Upper lobe of left lung (tissue), 4 donors: ENCODE measurements at regions not wholly inside any gene's neighbourhood (a gene's known extent, or its start where the extent isn't known, plus 50 kb on each side); places are given as distances from the start of the nearest gene placed in this dataset.

Experiments used
- CTCF ChIP-seq, 6 experiments: fragments of 450-650 bp in 4 of 6; fragments of 200-600 bp in 2 of 6; sonication (generic) in 2 of 6; IDR thresholded peaks; one replicate each; pipeline ENCODE4 v1.5.1; 2016 to 2019; ENCODE audit warnings: antibody characterized with exemption in 6 of 6
- POLR2A ChIP-seq, 4 donors: fragments of 450-650 bp; IDR thresholded peaks; one replicate each; pipeline ENCODE4 v1.5.1; 2016 to 2017; ENCODE audit warnings: antibody characterized with exemption in 4 of 4, mild to moderate bottlenecking in 2 of 4
- POLR2AphosphoS5 ChIP-seq, 2 donors: sonication (generic); formaldehyde crosslinking; IDR thresholded peaks; one replicate each; pipeline ENCODE4 v1.5.1; 2017; ENCODE audit warnings: antibody characterized with exemption in 2 of 2

- TF ChIP-seq CTCF (IDR thresholded peaks at IDR 0.05): no peak
- no peak for TF ChIP-seq POLR2A (IDR thresholded peaks at IDR 0.05)
- no peak for TF ChIP-seq POLR2AphosphoS5 (IDR thresholded peaks at IDR 0.05)
These were observed 145.7 kb upstream of the PLEKHA5 start for GRCh38 chr12:18983854-18984253.
